GM18870 (cell line): ENCODE measurements at regions not wholly inside any gene's neighbourhood (a gene's known extent, or its start where the extent isn't known, plus 50 kb on each side); places are given as distances from the start of the nearest gene placed in this dataset.
A peak's percentile ranks its signal among the peaks of the same experiment; 100 is the strongest.

Experiments used
- ATAC-seq: cut with Tn5 transposase; IDR thresholded peaks from one replicate; pipeline ENCODE4 v1.9.1; 2021; ENCODE audit warnings: moderate library complexity; ENCODE audit not compliant: unreplicated experiment

- no peak for ATAC-seq
These were observed 117.4 kb downstream of the SUCNR1 start for GRCh38 chr3:151990696-151991376.

- ATAC-seq: no peak
These were observed 119.0 kb downstream of the SUCNR1 start for GRCh38 chr3:151992326-151993041.

DNA sequence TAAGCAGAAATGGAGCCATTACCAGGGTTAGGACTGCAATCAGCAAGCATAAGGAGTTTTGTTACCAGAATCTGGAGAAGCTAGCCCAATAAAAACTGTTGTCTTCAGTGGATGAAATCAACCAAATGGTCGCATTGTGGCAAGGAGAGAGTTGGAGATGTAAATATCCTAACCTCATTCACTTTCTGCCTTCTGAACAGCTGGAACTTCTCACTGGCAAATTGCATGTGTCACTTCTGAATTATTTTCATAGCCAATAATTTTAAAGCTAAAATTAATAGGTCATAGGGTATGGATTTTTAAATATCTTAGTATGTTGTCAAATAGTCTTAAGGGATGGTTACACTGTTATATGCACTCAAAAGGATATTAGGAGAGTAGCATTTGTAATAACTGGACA lies 121.6 kb downstream of the SUCNR1 start:
- no peak for ATAC-seq

DNA sequence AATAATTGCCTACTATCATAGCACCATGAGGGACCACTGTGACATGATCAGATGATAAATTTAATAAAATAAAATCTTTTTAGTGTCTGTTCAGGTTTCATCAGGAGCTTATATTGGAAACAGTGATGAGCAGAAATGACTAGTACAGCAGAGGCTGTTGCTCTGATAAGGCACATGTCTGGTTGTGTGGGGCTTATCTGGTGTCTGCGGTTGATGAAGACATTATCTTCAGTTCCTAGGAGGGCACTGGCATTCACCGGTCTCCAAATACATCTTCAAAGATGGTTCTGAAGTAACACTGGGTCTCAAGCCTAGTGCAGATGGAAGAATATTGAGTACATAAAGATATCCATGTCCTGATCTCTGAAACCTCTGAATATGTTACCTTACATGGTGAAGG lies 125.3 kb downstream of the SUCNR1 start:
- ATAC-seq: no peak

DNA sequence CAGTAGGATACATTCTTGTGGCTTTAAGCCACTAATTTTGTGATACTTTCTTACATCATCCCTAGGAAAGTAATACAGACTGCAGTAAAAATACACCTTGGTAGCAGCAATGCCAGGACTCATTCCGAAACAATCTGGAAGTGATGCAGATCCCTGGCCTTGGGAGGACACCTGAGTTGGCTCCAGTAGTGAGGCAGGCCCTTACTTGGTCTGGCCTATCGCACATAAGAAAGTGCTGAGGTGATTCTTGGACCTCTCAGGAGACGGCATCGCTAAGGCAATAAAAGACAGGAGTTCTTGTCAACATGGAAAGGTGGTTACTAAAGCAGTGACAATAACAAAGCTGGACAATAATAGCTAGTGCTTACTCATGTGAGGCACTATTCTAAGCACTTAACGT lies 126.5 kb downstream of the SUCNR1 start:
- no peak for ATAC-seq

- ATAC-seq: no peak
These were observed 138.6 kb downstream of the SUCNR1 start for GRCh38 chr3:152011812-152012735.

GRCh38 chr3:152019508-152019907 lies 146.1 kb downstream of the SUCNR1 start:
- no peak for ATAC-seq

- ATAC-seq: peak; percentile 59
These were observed 148.6 kb downstream of the SUCNR1 start for GRCh38 chr3:152021951-152022461.

DNA sequence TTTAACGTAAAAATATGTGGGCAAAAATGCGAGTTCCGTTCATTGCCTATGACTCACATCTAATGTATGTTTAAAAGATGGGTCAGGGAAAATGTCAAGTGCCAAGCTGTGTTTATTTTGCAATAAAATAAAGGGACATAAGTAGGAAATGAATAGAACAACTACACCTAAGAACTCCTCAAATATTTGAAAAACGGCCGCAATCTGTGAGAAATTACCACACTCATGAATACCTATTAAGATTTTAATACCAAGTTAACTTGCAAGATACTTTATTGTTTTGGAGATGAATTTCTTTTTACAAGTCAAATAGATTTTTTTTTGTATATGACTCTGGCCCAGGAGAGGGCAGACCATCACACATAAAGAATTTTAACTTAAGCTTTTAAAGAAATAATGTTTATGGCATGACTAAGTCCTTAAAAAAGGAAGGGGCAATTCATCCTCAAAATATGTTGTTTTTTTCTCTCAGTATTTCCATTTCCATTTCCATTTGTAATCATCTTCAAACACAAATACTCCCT lies 152.7 kb downstream of the SUCNR1 start:
- ATAC-seq: no peak

DNA sequence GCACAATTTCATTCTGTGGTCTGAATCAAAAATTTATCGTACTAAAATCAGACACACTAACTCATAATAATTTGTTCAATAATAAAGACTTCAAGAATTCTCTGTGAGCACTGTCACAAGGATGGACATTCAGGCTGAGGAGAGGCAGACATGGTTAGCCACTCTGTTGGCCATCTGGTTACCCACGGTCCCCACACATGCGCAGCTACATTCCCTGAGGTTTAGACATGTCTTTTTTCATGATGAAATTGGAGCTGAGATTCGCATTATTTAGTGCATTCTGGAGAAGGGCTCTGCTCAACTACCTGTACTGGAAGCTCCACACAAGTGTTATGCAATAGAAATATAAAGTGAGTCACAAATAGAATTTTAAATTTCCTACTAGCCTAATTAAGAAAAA lies 156.9 kb downstream of the SUCNR1 start:
- ATAC-seq: no peak

DNA sequence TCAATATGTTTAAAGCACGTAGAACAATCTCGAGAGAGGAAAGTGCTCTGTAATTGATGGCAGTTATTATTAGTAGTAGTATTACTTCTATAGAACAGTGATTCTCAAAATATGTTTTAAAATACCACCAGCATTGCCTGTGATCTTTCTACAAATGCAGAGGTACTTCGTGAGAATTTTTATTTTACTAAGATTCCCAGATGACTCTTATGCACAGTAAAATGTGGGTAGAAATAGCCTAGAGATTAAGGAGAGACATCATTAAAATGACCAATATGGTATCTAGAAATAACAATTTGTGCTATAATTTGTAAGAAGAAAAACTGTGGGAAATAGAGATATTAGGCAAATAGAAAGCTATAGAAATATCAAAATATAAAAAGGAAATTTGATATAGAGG lies 157.9 kb downstream of the SUCNR1 start:
- no peak for ATAC-seq

DNA sequence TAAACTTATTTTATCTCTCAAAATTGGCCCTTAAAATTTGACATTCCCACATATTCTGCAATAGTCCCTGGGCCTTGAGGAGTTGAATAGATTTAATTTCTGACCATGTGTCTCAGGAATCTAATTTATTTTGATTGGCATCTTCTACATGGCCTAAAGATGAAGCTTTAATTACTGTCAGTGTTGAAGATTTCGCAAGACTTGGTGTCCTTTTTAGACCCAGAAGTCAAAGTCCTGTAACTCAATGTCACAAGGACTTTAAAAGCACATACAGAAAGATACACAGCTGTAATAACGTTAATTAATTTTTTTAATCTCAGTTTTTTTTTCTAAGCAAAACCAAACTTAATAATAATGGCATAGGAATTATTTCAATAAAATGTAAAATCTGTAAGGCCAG lies 163.9 kb downstream of the SUCNR1 start:
- no peak for ATAC-seq

DNA sequence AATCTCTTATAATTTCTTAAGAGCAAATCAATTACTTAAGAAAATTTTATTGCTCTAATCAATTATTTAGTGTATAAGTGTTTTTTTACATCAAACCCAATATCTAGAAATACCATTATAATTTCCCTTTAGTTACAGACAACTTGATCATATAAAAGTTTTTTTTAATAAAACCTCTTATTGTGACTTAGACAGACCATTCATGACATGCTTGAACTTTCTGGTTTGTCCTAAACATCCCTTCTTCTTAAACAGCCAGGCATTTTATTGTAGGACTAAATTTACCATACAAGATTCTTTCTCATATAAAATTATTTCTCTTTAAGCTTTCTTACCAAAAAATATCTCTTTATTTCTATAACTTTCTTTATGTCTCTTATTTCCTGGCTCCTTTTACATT lies 164.5 kb downstream of the SUCNR1 start:
- ATAC-seq: no peak

DNA sequence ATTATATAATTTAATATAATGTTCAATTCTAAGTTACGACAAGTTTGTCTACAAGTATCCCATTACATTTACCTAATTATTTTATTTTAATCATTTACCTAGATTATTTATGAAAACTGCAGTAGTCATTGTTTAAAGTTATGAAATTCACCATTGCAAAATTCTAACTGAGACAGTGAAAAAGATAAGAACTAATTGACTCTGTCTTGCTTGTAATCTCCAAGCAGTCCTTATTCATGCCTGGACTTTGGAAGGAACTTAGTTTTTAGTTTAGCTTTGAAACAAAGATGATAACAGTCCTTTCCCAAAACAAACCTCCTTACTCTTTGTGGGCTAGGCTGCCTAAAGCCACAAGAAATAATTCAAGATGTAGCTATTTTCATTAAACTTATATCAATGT lies 165.0 kb downstream of the SUCNR1 start:
- no peak for ATAC-seq

DNA sequence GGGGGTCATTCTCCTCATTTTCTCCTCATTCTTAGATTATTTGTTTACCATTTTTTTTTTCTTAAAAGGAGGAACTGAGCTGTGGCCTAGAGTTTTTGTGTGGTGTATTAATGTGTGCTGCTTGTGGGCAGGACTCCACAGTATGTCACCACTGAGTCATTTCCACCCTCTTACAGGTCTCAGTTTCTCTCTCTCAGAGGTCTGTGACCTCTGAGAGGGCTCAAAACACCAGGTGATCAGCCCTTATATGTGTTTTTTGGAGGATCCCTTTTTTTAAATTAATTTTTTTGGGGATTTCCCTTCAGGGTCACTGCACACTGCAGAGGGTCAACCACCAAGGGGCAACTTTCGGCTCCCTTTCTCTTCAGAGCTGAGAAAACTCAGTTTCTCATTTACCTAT lies 166.4 kb downstream of the SUCNR1 start:
- ATAC-seq: peak; percentile 91

DNA sequence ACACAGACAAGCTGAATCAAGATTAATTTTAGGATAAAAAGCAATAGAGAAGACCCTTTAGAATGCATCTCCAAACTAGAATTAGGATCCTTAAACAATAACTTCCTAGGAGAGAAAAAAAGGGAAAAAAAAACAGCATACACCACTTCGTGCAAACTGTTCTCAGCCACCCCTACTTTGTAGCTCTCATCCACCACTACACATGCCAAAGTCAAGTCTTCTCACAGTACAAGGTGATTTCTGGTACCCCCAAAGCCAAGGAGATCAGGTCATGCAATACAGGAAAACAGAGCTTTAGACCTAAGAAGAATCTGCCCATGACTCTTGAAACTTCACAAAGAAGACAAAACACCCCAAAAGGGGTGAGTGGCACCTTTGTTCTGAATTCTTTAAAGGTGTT lies 166.9 kb downstream of the SUCNR1 start:
- no peak for ATAC-seq

GRCh38 chr3:152043620-152044019 lies 170.2 kb downstream of the SUCNR1 start:
- no peak for ATAC-seq

- no peak for ATAC-seq
These were observed 172.8 kb downstream of the SUCNR1 start for GRCh38 chr3:152046280-152046679.

- no peak for ATAC-seq
These were observed 174.0 kb downstream of the SUCNR1 start for GRCh38 chr3:152047465-152047864.

GRCh38 chr3:152048831-152049230 lies 175.4 kb downstream of the SUCNR1 start:
- ATAC-seq: no peak

- no peak for ATAC-seq
These were observed 177.5 kb downstream of the SUCNR1 start for GRCh38 chr3:152050903-152051302.
